ENCODE measurements at regions not wholly inside any gene's neighbourhood (a gene's known extent, or its start where the extent isn't known, plus 50 kb on each side); places are given as distances from the start of the nearest gene placed in this dataset.

DNA sequence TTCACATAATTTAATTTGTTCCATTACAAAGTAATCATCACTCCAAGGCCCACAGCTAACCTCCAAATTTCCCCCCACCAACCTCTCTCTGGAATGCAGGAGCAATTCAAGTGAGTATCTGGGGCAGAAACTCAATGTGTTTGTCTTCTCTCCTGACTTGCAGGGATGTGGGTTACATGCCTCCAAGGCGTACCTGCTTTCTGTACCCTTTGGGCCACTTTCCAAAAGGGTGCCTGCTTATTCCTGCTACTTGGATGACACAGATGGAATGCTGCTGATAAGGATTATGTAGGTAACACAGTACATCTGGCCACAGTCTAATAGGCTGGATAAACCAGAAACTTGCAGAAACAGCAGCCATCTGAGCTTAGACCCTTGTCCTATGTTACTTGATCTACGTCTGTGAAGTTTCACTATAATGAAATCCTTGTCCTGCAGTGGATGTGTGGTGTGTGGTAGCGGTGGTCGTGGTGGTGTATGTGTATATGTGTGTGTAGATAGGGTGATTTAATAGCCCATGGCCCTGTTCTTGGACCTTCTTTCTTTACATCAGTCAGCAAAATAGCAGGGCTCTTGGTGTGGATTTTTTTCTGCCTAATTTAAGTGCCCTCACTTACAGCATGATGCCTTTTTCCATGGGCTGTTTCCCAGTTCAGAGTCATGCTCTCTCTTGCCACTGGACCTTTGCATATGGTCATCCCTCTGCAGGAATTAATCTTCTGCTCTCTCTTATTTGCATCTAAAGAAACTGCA, 175.9 kb downstream of the ZDHHC21 start:
- DNase-seq, result no peak

DNA sequence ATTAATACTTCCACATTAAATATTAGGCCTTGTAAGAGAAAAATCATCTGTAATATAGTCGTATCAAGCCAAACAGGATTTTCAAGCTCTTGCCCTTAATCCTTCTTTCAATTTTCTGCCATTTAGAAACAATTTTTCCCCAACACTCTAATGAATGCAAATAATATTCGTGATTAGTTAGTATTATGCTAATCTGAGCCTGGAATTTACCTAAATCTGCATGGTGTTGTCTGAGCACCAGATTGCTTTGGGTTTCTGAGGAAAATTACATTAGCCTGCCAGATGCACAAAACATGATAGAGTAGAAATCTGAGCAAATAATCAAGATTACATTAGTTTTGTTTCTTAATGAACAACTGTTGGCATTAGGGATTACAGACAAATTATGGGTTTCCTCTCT, 176.6 kb downstream of the ZDHHC21 start:
- no peak for DNase-seq

DNA sequence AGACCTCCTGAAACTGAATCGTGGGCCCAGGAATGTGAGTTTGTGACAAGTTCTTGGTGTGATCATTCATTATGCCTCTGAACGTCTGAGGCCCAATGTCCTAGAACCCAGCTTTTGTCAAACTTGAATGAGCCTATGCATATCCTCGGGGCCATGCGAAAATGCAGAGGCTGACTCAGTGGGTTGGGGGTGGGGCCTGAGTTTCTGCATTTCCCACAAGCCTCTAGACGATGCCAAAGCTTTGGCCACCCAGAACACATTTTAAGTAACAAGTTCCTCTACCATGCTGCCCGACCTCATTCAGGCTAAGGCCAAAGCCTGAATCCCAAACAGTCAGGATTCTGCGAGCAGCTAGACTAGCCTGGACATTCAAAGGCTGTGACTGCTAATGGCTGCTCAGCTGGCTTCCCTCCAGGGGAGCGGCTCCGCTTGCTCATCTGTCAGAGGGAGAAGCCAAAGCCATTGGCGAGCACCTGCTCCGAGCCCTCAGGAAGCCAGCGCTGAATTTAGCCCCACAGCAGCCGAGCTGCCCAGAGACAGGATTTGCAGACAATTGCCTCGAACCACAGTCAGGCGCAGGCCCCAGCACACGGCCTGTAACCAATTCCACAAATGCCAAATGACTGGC, 177.5 kb downstream of the ZDHHC21 start:
- no peak for DNase-seq

DNA sequence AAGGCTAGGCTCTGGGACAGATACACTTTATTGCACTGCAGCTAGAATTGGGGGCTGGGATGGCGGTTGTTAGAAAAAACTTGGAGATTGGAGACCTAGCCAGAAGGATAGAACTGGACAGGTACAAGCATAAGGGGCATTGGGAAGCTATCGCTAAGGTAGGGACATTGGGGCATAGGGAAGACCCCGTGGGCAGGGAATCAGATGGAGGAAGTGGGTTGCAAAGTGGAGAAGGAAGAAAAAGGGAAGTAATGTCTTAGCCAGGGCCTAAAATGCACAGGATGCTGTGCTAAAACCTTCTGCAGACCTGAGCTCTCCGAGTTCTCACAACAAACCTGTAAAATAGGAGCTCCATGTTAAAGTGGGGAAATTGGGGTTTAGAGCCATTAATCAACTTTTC, 178.2 kb downstream of the ZDHHC21 start:
- DNase-seq, result no peak

DNA sequence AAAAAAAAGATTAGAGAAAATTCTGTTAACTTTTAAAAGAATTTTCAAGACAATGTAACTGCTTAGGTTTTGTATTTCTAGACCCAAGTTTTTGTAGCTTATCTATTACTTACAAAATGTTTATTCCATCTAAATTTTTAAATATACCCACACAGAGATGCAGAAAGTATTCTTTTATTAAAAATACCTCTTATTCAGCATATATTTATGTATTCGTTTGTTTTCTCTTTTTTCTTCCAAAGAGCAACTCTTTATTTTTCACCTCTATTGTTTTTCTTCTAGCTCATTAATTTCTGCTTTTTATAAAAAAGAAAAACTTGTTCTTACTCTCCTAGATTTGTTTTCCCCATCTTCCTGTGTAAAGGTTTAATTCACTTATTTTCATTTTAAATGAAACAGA, 180.3 kb downstream of the ZDHHC21 start:
- DNase-seq, result no peak

DNA sequence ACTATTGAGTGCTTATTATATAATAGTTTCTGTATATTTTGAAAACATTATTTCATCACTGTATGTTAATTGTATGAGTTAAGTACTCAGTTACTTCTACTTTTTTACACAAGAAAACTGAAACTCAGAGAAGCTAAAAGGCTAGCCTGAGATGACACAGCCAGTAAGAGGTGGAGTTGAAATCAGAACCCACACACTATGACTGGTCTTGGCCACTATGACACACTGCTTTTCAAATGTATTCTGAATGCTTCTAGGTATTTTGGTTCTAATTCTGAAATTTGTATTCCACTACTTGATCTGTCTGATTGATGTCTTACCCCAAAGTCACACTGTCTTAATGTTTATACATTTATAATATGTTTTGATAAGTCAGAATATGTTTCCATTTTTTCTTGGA, 181.8 kb downstream of the ZDHHC21 start:
- DNase-seq, result no peak

DNA sequence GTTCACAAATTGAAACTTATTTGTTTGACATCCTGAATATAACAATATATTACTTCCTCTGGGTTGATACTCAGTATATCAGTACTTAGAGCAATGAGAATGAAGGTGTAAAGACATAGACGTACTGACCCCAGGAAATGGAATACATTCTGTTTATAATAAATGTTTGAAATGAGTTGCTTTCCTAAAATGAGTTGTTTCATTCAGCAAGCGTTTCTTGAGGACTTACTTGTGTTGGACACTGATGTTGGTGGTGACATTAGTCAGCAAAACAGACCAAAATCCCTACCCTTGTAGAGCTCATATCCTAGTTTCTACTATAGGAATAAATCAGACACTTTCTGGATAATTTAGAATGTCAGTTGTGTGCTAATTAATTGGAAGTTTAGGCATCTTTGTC, 184.3 kb downstream of the ZDHHC21 start:
- no peak for DNase-seq

DNA sequence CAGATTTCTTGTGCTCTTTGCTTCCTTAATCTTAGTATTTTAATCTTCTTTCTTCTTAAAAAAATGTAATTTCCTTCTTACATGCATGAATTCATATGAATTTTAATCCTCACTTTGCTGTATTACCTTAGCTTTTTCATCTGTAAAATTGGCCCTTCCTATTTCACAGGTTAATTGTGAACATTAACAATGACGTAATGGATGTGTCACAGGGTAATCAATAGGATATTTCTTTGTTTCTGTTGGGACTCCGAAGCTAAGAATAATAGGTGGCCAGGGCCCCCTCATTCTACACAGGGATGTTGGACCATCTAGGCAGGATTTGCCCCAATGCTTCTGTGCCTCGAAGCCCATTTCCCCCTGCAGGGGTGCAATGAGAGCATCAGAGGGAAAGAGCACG, 187.4 kb upstream of the NFIB start:
- no peak for DNase-seq

DNA sequence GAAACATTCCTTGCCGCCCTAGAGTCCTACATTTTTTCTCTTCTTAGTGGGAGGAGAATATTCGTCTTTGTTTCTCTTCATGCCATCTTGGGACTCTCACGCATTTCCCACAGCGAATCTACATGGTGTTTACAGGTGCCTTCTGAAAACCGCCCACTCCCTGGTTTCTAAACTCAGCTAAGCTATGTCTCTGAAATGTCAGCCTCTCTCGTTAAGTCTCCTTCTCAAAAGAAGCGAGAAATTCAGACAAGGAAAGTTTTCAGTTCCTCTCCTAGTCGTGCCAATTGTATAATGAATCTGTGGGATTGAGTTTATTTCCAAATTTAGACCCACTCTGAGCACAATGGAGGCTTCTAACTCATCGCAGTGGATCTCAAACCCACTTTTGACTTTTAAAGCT, 186.8 kb upstream of the NFIB start:
- no peak for DNase-seq

DNA sequence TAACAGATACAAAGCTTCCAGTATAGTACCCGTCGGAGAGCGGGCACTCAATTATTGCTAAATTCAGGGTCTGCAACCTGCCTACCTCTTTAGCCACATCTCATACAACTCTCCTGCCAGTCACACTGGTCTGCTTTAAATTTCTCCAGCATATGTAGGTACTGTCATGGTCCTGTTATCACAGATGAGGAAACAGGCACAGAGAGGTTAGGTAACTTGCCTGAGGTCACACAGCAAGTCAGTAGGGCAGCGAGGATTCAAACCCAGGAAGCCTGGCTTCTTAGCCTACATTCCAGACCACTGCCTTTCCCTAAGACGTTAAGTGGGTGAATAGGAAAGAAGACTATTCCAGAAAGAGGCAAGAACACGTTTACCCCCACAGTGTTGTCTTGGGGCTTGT, 186.0 kb upstream of the NFIB start:
- DNase-seq, result no peak

DNA sequence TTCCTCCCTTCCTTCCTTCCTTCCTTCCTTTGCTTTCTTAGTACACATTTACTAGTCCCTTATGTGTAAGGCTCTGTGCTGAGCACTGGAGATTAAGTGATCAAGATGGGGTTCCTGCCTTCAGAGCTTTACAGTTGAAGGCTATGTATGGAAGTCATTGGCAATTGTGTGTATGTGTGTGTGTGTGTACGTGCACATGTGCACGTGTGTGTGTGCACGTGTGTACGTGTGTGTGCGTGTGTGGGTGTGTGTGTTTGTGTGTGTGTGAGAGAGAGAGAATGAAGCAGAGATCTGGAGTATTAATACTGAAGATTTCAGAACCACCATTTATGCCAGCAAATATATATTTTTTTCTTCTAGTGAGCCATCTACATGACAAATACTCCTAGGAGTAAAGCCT, 184.9 kb upstream of the NFIB start:
- DNase-seq, result no peak

DNA sequence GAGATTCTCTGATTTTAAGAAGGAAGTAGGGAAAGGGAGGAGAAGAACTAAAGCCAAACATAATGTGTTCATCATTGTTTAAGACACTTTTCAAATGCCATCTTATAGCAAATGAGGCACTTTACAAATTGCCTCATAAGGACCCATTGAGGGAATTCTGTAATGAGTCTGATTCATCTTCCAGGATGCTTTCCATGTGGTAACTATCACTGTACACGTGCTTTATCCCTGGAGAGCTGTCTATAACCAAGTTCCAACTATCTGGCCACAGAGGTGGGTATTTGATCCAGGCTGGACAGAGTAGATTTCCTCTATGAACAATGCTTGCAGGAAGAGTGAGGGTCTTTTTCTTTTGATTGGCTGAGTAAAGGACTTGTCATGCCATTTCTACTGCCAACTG, 183.5 kb upstream of the NFIB start:
- no peak for DNase-seq

DNA sequence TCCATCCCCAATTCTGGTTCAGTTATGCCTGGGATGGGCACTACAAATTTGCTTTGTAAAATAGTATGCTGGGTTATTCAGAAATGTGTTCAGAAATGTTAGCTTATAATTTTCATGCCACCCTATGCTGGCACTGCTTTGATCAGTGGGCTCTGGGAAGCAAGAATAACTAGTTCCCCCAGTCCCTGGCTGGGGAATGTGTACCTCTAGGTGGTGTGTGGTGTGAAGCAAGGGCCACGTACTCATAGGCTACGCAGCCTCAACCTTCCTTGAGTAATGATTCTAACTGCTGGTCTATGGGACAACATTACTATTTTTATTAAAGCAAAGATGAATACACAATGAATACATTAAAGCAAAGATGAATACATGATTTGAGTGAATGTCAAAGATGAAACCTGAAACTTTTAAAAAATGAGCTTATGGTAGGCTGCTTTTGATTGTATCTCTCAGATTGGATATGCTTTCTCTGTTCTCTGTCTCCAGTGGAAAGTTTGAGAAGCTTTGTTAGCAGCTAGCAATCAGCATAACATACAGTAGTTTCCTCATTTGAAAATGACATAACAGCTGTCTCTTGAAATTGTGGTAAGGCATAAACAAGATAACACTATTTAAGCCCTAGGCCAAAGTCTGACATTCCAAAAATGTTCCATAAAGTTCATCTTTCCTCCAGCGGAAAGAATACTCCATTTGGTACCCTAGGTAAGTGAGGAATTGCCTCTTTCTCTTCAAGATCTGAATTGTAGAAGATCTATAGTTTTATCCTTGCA, 174.7 kb upstream of the NFIB start:
- DNase-seq, result no peak

DNA sequence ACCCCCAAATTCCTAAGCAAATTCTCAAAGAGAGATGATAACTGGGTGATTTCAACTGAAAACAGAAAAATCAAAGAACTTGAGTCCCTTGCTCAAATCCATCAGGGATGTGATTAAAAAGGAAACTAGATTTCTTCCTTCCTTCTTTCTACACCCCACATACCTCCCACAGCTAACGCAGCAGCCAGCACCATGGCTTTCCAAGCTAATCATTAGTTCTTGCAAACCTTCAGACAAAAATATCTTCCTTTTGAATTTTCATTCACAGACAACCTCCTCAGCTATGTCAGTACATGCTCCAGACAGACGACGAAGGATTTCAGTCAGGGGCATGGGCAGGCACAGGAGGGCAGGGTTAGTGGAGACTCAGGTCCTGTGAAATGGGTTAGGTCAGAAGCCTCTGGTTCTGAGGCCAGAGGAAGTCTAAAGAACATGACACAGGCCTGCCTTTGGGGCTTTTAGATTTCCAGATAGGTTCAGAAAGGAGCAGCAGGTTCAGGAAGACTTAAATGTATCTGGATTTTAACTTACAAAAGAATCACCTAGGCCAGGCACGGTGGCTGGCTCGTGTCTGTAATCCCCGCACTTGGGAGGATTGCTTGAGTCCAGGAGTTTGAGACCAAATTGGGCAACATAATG, 173.7 kb upstream of the NFIB start:
- DNase-seq, result no peak

DNA sequence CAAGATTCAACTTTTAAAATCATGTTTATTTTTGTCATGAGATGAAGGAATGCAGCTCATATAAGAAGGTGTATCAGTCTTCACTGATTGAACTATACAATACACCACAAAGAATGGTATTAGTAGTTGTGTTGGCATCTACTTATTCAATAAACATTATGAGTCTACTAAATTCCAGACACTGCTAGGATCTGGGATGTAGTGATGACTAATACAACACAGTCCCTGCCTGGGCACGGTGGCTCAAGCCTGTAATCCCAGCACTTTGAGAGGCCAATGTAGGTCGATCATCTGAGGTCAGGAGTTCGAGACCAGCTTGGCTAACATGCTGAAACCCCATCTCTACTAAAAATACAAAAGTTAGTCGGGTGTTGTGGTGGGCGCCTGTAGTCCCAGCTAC, 171.4 kb upstream of the NFIB start:
- no peak for DNase-seq

DNA sequence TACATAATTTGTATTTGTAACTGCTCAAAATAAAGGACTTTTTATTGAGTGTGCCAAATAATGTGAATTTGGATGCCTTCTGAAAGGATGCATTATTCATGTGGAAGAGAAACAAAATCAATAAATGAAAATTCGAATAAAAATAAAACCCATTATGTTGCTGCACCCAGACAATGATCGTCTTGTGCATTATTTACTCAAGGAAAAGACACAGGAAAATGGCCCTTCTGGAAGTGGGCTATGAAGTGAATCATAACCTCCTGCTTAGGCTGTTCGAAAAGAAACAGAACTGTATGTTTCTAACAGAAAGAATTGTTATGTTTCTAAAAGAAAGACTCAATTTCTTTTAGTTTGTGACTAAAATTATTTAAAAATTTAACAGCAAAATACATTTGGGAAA, 168.9 kb upstream of the NFIB start:
- DNase-seq, result no peak

DNA sequence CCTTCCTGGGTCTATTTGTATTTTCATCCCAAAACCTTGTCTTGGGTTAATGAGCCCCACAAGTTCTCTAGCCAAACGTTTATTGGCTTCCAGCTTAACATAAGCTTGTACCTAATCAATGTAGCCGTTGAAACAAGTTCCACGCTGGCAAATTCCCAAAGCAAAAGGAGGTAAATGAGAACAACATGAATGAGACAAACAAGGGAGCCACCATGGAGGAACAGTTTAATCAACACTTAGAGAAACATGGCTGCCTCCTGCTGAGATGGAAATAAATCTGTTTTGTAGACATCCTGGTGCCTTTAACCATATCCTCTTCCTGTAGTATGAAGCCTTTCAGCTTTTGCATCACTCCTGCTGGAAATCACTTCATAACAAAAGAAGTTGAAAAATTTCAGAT, 166.6 kb upstream of the NFIB start:
- DNase-seq, result no peak

DNA sequence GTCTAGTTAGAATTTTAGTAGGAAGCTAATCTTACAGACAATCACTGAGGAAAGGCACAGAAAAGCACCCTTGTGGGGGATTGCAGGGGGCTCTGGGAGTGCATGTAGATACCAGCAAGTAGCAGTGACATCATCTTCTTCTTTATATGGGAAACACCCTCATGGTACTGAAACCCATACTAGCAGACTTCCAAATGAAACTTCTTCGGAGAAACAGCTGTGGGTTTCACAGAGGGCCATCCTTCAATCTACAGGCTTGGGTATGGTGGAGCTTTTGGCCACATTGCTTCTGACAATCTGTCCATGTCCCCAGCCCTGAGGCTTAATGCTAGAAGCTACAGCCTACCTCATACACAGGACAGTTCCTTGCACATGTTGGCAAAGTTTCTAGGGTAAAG, 165.2 kb upstream of the NFIB start:
- DNase-seq, result no peak

DNA sequence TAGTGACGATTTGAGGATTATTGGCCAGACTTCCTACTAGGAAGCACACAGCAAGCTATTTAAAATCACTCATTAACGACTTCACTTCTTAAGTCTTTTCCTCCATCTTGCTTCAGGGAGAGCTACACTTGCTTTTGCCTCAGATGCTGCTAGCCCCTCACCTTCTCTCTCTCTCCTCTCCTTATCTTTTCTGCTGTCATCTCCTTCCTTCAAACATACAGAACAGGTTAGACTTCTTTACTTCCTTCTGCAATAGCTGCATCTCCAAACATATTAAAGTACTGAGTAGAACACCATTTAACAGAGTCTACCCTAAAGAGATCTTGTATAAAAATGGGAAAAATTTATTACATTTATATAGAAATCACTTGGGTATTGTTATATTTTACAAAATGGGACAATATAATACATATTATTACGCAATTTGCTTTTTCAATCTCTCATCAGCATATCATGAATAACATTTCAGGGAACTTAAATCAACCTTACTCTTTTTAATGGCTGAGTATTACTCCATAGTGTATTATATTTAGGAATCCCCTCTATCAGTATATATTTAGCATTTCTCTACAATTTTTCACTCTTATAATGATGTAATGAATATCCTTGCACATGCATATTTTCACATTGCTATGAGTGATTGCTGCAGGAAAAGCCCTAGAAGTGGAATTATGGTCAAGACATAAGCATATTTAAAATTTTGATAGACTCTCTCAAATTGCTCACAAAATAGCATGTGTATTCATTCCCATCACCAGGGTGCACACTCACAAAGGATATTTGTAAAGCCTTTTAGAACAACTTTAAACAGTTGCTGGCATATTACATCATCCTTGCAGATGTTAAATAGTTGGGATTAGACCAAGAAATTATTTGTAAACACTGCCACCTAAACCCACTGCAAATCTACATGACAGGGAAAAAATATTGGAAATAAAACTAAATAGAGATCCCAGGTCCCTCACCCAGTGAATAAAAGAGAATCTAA, 164.5 kb upstream of the NFIB start:
- no peak for DNase-seq

DNA sequence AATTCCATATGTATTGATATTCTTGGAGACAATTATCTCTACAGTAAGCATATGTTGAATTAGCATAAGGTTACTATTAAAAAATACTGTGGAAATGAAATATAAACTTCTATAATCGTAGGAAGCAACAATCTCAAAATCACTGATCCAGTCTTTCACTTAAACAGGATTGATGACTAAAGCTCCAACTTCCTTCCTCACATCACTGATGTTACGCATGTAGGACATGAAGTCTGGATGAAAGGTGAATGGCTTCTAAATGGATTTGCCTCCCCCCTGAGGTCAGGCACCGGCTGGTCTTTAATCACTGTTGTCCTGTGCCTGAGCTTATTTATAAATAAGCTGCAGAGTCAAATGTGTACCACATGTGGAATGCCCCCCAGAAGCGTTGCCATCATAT, 157.1 kb upstream of the NFIB start:
- no peak for DNase-seq

DNA sequence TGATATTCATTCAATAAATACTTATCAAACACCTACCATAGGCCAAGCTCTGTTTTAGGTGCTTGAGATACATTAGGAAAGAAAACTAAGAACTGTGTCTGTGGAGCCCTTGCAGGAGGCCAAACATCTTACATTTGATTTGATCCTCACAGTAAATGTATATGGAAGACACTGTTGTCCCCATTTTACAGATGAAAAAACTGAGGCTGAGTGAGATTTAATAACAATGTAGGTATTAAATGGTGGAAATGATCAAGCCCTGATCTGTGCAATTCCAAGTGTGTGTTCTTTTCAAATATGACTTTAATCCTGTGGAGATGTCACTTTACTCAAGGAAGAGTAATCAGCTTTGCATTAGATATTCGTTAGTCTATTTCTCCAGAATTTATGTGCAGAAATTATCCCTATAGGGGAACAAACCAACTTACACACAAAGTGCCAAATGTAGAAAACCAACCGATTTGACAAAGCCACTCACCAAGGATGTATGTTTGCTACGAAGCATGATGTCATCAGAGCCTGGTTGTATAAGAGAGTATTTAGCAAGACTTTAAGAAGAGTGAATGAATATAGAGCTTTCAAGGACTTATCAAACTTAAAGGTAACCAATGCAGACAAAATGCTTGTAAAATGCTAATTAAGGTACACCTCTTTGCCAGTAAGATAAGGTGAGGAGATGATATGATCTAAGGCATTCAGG, 153.9 kb upstream of the NFIB start:
- no peak for DNase-seq

DNA sequence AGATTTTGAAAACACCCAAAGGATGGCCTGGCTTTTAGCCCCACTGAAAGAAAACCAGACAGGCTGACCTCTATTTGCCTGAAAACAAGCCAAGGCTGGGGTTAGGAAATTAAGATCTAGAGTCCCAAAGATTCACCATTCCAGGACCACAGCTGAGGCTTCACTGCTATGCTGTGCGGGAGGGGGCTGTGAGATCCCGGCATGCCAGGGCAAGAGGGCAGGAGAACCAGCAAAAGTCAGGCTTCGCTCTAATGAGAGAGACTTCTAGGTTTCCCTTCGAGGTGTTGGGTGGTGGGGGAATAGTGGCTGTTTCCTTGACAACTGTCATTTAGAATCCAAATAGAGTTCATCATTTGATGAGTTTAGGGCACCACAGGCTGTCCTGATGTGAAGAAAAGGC, 152.9 kb upstream of the NFIB start:
- DNase-seq, result no peak
